ENCODE measurements at regions not wholly inside any gene's neighbourhood (a gene's known extent, or its start where the extent isn't known, plus 50 kb on each side); places are given as distances from the start of the nearest gene placed in this dataset.

DNA sequence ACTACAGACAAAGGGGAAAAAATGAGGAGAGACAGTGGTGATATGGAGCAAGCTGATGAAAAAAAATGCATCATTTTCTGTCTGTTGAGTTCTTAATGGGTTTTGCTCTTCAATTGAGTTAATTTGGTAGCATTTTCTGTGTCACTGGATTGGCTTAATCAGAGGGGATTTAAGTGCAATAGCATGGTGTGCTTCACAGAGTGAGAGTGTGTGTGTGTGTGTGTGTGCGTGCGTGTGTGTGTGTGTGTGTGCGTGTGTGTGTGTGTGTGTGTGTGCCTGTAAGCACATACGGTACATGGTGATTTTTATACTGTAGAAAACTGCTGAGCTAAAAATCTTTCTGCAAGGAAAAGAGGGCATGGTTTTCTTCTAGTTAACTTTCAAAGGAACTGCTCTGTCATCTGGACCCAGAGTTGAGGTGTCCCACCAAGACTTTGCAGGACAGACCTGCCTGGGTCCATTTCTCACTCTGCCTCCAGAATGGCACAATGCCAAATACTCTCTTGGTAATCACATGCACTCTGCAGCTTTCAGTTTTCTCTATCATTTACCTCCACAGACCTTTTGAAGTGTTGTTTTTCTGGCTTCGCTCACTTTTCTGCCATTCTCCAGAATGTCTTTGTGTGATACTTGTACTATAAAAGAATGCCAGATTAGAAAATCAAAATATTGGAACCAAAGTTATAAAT lies 952.6 kb upstream of the SOX9 start:
- FAIRE-seq (no peak), ATAC-seq (no peak), DNase-seq (ENCODE audit: low read depth in 1 of 2, low spot score in 1 of 2) (no peak)
- Histone ChIP-seq H3K4me3 (no peak overlapping the region), H3K4me1 (no peaks in the 10 kb centered on the region), H3K4me2 (no peak overlapping the region), H3K27ac (no peak overlapping the region), H3K9me3 (no peaks in the 10 kb centered on the region)
- CTCF ChIA-PET = no interaction called here
- no peak for TF ChIP-seq EHF (CRISPR knock-in tag; IDR thresholded peaks at IDR 0.05)
- no peak for TF ChIP-seq KDM1A (IDR thresholded peaks at IDR 0.05; ENCODE audit: low read depth)
- no peak for TF ChIP-seq HOXA7 (CRISPR knock-in tag; IDR thresholded peaks at IDR 0.05)
- no peak for TF ChIP-seq EP300 (IDR thresholded peaks at IDR 0.05)
- TF ChIP-seq PHF8 (IDR thresholded peaks at IDR 0.05; ENCODE audit: borderline replicate concordance, low read depth) = no peak
- TF ChIP-seq HOXB13 (CRISPR knock-in tag; IDR thresholded peaks at IDR 0.05; ENCODE audit: low read depth) = no peak
- TF ChIP-seq ESRRA (IDR thresholded peaks at IDR 0.05; ENCODE audit: borderline replicate concordance, low read length) = no peak
- WGBS (ENCODE audit: missing lambda C conversion rate) = 36% methylated on average over 5 of the region's 5 CpGs
- POLR2A ChIA-PET = no interaction called here

GRCh38 chr17:71170070-71170469 lies 950.8 kb upstream of the SOX9 start:
- Histone ChIP-seq H3K4me1 (no peaks in the 10 kb centered on the region), H3K4me3 (no peak overlapping the region), H3K9me3 (no peaks in the 10 kb centered on the region), H3K27ac (no peak overlapping the region), H3K4me2 (no peak overlapping the region)
- DNase-seq (ENCODE audit: low read depth in 1 of 2, low spot score in 1 of 2) (no peak), FAIRE-seq (peak; percentile 36), ATAC-seq (no peak)
- ChIA-PET CTCF (no interaction called here), POLR2A (no interaction called here)
- TF ChIP-seq E2F6 (IDR thresholded peaks at IDR 0.05; ENCODE audit: borderline replicate concordance, low read depth) (no peak), CHD2 (IDR thresholded peaks at IDR 0.05; ENCODE audit: low read length, partially characterized antibody) (no peak), EHF (CRISPR knock-in tag; IDR thresholded peaks at IDR 0.05) (no peak), POLR2AphosphoS2 (conservative IDR thresholded peaks at IDR 0.05; ENCODE audit: low read length) (no peak), RARB (CRISPR knock-in tag; IDR thresholded peaks at IDR 0.05) (no peak), RAD21 (conservative IDR thresholded peaks at IDR 0.05 in 1 of 2, IDR thresholded peaks at IDR 0.05 in 1 of 2) (no peak), TFCP2L1 (CRISPR knock-in tag; IDR thresholded peaks at IDR 0.05) (no peak), HEYL (CRISPR knock-in tag; IDR thresholded peaks at IDR 0.05) (no peak)

GRCh38 chr17:71171270-71171669 lies 949.5 kb upstream of the SOX9 start:
- WGBS (ENCODE audit: missing lambda C conversion rate) = 26% methylated on average over 2 of the region's 2 CpGs
- DNase-seq (ENCODE audit: low read depth in 1 of 2, low spot score in 1 of 2) = no peak
- Histone ChIP-seq H3K4me2 (no peak overlapping the region), H3K4me1 (no peaks in the 10 kb centered on the region), H3K4me3 (no peak overlapping the region), H3K27ac (no peak overlapping the region), H3K9me3 (no peaks in the 10 kb centered on the region)
- ChIA-PET CTCF (interaction anchor here (0.7 to 1.6 kb wide), 2 partner anchors 19 to 61 kb away, joined by 3 read pairs; no protein-coding TSS in a partner anchor), POLR2A (no interaction called here)
- peak; percentile 64 for TF ChIP-seq MAFK (IDR thresholded peaks at IDR 0.05; ENCODE audit: partially characterized antibody)
- TF ChIP-seq NFE2L2 (conservative IDR thresholded peaks at IDR 0.05; ENCODE audit: low read length) = no peak
- no peak for TF ChIP-seq CTCF (IDR thresholded peaks at IDR 0.05)
- no peak for ATAC-seq
- peak; percentile 54 for FAIRE-seq

DNA sequence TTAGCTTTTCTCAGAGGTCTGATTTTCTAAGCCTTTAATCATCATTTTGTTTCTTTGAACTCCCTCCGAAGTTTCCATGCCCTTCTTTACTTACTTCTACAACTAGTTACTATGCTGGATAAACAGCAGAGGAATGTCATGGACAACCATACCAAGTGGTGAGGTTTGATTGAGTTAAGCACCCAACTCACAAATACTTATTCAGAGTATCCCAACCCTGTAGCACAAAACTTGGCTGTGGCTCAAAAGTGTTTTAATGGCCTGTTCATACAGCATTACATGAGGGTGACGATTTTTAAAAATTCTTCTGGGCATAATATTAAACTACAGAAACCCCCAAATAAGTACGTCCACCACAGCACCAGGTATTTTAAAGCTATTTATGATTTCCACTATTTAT lies 946.8 kb upstream of the SOX9 start:
- H3K4me2 ChIP-seq = no peak overlapping the region
- no peak overlapping the region for H3K4me3 ChIP-seq
- POLR2A ChIA-PET = no interaction called here
- 21% methylated on average over 3 of the region's 3 CpGs for WGBS (ENCODE audit: missing lambda C conversion rate)
- no peaks in the 10 kb centered on the region for H3K9me3 ChIP-seq
- H3K4me1 ChIP-seq = no peaks in the 10 kb centered on the region
- CTCF ChIA-PET = interaction anchor here (1.3 kb wide), 1 partner anchor 30 kb away, joined by 4 read pairs; no protein-coding TSS in a partner anchor
- H3K27ac ChIP-seq = no peak overlapping the region
- ATAC-seq = no peak
- TF ChIP-seq BHLHE40 (IDR thresholded peaks at IDR 0.05; ENCODE audit: low read depth, low read length) (no peak), JUNB (IDR thresholded peaks at IDR 0.05) (no peak), RCOR1 (IDR thresholded peaks at IDR 0.05; ENCODE audit: low read depth, low read length) (no peak), CHD2 (IDR thresholded peaks at IDR 0.05; ENCODE audit: low read length, partially characterized antibody) (no peak), MYC (IDR thresholded peaks at IDR 0.05; ENCODE audit: borderline replicate concordance, low read length) (no peak), FOSL2 (IDR thresholded peaks at IDR 0.05) (no peak), FOSL2 (CRISPR knock-in tag; IDR thresholded peaks at IDR 0.05) (no peak)
- no peak for DNase-seq (ENCODE audit: low read depth in 1 of 2, low spot score in 1 of 2)
- no peak for FAIRE-seq
